ENCODE measurements at regions not wholly inside any gene's neighbourhood (a gene's known extent, or its start where the extent isn't known, plus 50 kb on each side); places are given as distances from the start of the nearest gene placed in this dataset.

DNA sequence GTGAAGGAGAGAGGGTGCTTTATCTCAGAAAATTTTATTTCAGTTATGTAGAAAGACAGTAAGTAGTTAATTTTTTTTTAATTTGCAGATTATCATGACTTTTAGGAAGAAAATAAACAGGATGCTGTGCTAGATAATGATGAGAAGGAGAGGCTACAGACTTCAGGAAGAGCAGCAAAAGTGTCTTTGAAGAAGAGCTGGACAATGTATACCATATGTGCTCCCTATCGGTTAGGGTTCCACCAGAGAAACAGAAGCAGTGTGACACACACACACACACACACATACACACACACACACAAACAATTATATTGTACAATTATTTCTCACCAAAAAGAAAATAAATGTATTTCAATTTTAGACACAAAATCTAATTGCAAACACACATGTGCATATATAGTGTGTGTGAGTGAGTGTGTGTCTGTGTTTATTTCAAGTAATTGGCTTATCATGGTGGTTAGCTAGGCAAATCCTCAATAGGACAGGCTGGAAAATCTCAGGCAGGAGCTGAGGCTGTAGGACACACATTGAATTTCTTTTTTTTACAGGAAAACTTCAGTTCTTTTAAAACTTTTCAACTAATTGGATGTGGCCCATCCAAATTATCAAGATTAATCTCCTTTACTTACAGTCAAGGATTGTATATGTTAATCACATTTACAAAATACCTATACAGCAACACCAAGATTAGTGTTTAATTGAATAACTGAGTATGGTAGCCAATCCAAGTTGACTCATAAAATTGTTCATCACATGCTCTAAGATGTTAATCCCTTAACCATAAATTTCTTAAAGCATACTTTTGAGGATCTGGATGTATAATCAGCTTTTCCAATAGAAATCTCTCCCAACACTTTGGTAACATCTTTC, 235.8 kb upstream of the DCN start:
- DNase-seq, result no peak

DNA sequence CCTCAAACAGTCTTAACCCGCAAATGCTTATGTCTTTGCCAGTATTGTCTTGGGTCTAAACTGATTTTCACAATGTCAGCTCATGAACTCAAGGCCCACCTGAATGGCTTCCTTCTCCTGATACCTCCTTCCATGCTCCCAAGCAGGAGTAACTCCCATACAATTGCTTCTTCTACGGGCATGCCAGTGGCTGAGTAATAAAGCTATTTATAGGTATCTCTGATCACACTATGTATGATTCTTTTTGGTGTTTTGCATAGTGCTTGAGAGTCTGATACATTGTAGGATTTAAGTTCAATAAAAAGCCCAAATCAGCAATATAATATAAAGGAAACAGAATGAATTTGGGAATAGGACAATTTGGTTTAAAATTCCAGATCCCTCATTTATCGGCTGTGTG, 235.0 kb upstream of the DCN start:
- no peak for DNase-seq

DNA sequence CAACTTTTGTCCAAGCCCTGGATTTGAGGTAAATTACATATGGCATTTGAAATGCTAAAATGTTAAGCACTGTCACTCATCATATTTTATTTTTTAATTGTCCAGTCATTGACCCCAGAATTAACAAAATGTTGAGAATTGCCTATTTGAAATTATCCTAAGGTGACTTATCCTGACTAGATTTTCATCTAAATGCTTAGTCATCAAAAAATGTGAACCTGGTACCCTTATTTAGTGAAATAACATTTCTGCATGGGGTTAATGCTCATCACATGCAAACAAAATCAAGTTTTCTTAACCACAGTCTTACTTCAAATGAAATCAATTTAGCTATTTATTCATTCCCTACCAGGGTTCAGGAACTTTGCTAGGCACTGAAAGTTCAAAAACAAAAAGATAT, 232.0 kb upstream of the DCN start:
- no peak for DNase-seq

DNA sequence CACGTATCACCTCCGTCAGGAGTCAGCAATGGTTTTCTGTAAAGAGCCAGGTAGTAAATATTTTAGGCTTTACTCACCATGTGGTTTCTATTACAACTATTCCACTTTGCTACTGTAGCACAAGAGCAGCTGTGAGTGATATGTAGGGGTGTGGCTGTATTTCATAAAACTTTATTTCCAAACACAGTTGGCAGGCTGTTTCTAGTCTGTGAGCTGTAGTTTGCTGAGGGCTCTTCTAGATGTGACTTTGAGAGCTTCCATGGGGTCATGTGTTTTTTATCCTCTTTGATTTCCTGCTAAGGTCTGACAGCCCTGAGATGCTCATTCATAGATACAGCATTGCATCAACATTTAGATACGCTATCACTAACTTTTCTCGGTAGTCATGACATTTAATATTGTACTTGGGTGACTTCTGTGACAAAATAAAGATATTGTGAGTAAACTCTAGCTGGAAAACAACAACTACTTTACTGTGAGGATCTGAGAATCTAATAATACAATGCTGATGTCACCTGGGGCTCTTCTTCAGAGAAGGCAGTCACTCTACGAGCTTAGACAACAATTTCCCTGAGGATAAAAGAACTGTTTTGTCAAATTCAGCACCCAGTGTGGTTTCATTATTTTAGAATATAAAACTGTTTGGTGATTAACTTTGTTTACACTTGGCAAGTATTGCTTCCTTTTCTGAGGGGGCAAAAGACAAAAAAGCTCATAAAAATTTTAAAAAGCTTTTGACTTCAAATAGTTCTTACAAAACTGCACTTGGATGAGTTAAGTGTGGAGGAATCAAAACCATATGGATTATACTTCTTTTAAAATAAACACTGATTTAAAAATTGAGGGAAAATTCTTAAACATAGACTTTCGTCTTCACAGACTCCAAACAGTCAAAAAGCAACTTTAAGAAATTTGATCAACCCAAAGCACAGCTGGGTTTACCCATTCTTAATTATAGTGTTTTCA, 231.2 kb upstream of the DCN start:
- no peak for DNase-seq

DNA sequence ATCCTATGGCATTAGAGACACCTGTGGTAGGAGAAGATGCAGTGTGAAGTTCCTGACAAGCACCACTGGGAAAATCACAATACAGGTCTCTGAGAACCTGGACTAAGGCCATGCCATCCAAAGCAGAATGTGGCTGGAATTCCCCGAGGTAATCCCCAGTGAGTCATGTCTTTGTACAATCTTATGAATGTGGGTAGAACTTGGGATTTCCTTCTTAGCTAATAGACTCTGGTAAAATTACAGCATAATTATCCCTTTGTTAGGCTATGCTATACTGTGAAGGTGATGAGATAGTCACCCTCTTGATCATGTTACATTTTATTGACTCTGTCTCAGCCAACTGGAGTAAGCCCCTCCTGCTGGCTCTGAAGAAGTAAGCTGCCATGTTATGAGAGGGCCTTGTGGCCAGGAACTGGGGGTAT, 224.3 kb upstream of the DCN start:
- no peak for DNase-seq

DNA sequence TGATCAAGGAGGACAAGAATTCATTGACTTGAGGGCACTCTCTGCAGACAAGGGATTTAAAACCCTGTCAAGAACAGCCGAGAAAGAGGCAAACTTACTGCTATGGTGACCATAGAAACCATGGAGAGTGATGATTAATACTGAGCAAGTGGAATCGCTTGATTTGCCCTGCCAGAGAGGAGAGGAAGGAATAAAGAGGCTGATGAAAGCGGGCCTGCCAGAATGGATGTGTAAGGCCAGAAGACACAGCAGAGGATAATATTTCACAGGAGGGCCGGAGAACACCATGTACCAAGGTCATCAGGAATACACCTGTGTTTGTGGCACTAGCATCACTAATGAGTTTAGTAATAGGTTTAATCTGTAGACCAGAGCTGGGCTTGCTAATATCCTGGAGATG, 221.8 kb upstream of the DCN start:
- no peak for DNase-seq

DNA sequence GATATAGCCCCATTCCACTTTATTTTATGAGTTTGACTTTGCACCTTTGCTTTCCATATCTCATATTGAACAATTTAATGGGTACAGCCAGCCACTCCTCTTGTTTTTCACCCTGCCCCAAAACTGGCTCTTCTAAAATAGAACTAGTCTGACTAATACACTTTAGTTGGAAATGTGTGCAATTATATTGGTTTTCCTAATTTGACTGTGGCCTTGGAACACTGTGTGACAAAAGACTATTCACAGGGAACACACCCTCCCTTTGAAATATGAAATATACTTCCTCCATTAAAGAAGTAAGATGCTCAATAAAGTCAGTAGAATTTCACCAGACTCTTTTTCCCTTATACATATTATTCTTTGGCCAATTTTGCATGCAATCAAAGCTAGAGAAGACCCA, 218.6 kb upstream of the DCN start:
- DNase-seq, result no peak

DNA sequence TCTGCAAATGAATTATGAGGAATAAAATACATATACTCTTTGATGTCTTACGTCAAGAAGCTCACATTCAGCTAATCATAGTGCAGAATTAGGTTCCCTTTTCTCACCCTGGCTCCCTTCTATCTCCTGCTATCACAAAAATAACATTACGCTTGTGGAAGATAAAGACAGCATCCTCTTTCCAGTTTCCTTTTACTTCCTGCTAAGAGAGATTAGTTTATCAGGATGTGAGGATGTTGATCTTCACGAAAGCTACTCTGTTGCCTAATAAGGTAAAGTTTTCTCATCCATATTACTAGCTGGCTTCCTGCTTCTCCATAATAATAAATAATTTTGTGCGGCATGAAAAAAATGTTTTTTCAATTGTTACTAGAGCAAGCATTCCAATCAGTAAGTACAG, 217.7 kb upstream of the DCN start:
- no peak for DNase-seq

DNA sequence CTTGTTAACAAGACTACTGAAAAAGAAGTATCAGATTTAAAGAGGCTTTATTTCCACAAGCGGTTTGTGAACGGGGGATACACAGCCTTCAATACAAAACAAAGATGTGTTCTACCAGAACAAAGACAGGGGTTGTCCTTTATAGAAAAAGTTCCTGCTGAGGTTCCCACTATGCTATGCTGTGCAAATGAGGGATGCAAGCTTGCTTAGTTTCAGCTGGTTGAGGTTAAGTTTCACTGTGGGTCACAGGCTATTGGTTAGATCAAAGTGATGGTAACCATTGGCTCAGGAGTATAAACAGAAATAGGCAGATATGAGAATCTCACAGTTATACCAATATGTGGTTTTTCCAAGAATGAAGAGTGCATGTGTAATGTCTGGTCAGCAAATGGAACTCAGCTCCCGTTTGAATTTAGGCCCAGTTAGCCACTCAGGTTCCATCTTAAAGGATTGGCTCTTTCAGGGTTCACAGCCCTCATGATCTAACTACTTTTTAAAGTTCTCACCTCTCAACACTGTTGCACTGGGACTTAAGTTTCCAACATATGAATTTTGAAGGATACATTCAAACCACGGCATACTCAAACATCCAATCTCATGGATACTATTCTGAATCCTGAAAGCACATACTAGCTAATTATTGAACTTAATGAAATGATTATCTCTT, 215.4 kb upstream of the DCN start:
- DNase-seq, result no peak

DNA sequence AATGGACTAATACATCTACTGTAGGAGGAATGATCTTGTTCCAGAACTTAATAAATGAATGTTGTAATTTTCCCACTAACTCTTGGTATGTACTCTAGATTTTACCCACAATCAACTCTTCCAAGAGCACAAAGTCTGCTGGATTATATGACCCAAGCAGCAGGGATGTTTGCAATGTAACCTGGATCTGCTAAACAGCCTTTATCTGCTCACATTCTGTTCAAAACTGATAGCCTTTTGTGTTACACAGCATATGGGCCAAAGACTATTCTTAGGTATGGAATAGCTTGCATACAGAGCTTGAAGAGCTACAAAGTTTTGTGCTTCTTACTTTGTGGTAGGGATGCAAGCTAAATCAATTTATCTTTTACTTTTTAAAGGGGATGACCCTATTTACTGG, 213.7 kb upstream of the DCN start:
- no peak for DNase-seq

DNA sequence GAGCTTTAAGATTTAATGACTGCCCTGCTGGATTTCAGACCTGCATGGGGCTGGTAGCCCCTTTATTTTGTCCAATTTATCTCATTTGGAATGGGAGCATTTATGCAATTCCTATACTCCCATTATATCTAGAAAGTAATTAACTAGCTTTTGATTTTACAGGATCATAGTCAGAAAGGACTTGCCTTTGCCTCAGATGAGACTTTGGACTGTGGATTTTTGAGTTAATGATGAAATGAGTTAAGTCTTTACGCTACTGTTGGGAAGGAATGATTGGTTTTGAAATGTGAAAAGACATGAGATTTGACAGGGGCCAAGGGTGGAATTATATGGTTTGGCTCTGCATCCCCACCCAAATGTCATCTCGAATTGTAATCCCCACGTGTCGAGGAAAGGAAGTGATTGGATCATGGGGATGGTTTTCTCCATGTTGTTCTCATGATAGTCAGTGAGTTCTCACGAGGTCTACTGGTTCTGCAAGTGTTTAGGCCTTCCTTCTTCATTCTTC, 213.1 kb upstream of the DCN start:
- DNase-seq, result no peak

DNA sequence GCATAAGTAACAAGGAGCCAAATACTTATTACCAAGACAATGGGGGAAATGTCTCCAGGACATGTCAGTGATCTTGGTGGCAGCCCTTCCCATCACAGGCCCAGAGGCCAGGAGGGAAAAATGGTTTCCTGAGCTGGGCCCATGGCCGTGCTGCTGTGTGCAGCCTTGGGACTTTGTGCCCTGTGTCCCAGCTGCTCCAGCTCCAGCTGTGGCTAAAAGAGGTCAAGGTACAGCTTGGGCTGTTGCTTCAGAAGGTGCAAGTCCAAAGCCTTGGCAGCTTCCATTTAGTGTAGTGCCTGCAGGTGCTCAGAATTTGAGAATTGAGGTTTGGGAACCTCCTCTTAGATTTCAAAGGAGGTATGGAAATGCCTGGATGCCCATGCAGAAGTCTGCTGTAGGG, 212.3 kb upstream of the DCN start:
- no peak for DNase-seq

DNA sequence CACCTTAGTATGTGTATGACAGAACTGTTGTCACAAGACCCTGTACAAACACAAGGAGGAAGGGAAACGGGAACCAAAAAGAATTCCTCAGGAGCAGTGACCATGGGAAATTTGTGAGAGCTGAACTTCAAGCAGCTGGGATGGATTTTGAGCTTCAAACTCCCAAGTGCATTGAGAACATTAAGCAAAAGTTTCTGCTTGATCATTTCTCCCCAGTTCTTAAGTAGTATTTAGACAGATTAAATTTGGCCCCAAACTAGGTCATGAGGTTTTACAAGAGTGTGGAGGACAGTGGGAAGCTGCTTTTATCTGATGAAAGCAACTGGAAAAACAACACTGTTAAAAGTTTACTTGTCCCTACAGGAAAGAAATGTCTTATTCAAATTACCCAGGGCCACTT, 206.0 kb upstream of the DCN start:
- no peak for DNase-seq

DNA sequence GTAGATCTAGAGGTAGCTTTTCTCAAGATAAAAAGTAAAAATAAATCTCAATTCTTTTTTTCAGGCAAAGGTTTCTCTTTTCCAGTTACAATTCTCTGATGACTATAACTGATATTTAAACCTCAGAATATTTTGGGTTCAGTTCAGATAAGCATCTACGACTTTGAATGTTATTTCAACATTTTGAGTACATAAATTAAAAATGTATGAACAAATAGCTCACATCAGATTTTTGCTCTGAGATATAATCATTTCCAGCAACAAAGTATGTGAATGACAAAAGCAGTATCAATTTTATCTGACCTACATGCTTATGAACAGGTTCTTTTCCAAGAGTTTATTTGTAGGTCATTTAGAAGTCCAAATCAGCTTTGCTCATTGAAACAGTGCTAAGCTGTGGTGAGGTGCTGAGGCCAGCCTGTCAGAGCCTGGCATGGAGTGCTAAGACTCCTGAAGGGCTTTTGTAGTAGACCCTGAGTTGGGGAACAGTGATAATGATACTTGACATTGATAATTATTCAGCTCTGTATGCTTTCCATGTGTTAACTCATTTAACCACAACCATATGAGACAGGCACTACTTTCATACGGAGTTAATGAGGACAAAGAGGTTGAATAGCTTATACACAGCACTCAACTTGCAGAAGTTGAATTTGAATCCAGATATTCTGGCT, 205.0 kb upstream of the DCN start:
- no peak for DNase-seq

DNA sequence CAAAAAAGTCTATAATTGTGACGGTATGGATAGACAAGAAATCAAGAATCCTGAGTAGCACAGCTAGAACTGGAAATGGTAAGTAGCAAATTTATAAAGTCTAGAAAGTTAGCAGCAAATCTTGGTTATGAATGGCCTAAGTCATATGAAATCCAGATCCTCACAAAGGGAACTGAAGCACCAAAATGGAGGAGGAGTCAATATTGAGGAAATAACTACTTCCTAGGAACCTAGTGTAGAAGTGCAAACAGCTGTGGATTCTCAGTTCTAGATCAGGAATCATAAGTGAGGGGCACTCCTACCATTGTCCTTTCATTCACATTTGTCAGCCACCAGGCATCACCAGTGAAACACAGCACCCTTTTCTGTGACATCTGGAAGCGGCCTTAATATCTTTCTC, 202.2 kb upstream of the DCN start:
- DNase-seq, result no peak

DNA sequence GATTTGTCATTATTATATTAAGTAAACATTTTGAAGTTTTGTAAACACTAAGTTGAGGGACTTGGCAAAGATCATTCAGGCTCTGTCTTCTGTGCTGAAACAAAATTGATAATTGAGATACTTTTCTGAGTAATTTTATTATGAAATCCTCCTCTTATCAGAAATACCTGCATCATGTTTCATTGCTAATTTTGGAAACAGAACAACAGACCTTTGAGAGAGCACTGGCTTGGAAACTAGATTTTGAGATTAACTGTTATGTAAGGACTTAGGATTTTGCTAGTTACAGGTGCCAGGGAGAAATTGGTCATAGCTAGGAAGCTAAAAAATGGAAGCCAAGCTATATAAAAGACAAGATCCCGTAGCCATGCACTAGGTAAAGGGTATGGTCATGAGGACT, 201.7 kb upstream of the DCN start:
- no peak for DNase-seq

DNA sequence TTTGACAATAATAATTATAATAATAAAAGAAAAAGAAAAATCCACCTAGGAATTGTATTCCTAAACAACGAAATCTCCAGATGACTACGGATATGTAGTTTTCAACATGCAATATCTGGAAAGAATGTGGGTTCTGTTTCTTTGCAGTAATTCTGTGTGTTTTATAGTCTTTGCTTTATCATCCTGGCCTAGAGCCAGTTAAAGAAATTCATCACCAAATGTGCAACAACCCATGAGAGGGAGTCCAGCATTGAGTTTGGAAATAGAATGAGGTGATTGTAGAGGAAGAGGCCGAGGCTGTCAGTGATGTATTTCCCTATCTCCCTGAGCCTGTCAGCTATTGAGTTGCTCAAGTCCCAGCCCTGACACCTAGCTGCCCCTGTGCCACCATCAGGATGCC, 200.5 kb upstream of the DCN start:
- no peak for DNase-seq

DNA sequence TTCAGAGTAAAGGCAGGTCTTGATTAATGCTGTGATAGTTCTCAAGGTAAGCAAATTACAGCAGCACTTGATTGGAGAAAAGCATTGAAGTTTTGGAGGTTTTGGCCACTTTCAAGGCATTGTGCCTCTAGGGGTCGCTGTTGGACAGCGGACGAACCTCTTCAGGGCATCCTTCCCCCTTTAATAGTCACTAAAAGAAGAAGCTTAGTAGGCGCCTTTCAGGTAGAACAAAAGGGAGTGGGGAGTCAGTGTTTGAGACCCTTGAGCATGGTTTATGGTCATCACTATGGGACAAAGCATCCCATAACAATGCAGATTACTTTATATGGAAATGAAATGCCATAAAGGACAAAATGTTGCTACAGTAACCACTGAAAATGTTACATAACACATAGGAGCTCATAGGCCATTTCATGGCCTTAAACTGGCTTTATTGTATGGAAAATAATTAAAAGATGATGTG, 199.5 kb upstream of the DCN start:
- DNase-seq, result peak; percentile 69

DNA sequence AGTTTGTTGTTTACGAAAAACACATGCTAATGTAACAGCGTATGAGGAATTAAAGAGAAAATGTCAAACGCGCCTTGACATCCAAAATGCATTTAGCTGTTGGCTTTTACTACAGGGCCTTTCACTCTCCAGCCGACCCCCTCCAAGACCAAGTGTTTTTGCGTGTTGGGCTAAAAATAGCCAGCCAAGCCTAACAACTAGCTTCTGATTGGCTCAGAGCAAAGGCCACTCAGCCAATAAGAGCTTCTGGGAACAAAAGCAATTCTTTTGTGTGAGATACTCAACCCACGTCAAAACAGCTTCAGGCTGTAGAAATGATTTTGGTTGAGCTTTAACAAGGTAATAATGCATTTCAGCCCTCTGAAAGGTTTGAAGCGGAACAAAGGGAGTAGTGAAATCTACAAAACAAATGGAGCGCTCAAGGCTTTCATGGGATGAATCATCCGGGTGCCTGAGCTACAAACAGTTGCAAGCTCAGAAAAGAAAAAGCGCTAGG, 198.7 kb upstream of the DCN start:
- DNase-seq, result no peak

DNA sequence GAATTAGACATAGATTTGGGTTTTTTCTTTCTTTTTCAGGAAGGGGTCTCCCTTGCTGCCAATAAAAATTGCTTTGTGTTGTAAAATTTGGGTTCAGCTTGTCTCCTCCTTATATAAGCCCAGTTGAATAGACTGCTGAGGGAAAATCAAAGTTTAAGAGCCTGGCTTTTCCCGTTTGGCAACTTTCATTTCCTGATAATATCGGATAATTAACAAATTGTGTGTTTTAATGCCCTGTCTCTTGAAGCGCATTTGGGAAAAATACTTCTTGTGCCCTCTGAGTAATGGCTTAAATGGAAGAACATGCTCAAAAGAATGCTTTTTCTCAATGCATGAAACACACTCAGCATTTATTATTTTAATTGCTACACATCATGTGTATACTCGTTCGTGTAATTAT, 198.0 kb upstream of the DCN start:
- DNase-seq, result no peak

DNA sequence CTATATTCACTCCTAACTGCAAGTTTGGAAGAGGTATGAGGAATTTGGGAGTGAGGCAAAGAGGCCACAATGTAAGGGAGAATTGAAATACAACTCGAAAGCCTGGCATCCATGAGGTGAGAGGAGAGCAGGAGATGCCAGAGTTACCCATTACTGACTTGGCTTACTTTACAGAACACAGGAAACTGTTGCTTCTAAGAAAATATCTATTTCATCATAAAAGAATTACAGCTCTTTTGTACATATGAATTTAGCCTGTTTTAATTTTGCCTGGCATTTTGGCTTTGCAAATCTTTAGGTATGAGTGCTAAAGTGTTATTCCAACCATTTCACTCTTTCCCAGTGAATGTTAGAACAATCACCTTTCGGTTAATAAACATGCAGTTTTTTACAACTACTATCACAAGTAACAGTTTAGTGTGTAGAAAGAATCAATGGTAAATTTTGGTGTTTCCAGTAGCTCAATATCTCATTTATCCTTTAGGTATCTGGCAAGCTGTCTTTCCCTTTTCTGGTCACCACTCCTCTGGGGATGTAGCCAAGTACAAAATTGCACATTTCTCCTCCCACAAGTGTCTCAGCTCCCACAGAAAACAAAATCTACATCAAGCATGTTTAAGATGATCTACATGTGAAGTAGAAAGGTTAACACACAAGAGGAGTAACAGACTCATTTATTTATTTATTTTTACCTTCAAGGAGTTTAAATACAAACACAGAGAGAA, 196.6 kb upstream of the DCN start:
- DNase-seq, result no peak

DNA sequence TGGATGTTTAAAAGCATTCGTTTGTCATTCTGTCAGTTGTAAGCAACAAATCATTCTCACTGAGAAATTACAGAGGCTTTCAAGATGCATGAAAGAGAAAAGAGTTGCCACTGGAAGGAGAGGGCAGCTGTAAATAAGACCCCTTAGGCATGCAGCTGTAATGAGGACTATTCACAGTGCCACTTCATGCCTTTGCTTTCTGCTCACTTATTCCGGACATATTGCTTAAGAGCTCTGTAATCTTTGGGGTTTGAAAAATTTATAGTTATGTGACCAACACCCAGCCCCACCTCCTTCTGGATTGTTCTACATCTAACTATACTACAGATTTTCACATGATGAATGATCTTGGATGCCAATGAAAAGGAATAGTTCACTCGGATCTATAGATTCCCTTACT, 194.8 kb upstream of the DCN start:
- DNase-seq, result no peak
